ENCODE measurements at regions not wholly inside any gene's neighbourhood (a gene's known extent, or its start where the extent isn't known, plus 50 kb on each side); places are given as distances from the start of the nearest gene placed in this dataset.

- TF ChIP-seq ARNTL (CRISPR knock-in tag; IDR thresholded peaks at IDR 0.05; ENCODE audit: borderline replicate concordance, low read depth) (no peak), OSR1 (CRISPR knock-in tag; IDR thresholded peaks at IDR 0.05) (no peak), CSRNP3 (CRISPR knock-in tag; IDR thresholded peaks at IDR 0.05) (no peak), SNAI2 (CRISPR knock-in tag; IDR thresholded peaks at IDR 0.05) (no peak), CSDC2 (CRISPR knock-in tag; IDR thresholded peaks at IDR 0.05) (no peak), ZFP3 (CRISPR knock-in tag; IDR thresholded peaks at IDR 0.05) (no peak)
- TF ChIP-seq, protein P1, sequence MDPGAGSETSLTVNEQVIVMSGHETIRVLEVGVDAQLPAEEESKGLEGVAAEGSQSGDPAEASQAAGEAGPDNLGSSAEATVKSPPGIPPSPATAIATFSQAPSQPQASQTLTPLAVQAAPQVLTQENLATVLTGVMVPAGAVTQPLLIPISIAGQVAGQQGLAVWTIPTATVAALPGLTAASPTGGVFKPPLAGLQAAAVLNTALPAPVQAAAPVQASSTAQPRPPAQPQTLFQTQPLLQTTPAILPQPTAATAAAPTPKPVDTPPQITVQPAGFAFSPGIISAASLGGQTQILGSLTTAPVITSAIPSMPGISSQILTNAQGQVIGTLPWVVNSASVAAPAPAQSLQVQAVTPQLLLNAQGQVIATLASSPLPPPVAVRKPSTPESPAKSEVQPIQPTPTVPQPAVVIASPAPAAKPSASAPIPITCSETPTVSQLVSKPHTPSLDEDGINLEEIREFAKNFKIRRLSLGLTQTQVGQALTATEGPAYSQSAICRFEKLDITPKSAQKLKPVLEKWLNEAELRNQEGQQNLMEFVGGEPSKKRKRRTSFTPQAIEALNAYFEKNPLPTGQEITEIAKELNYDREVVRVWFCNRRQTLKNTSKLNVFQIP (CRISPR knock-in tag; IDR thresholded peaks at IDR 0.05; ENCODE audit: borderline replicate concordance, low read depth) = no peak
- TF ChIP-seq, protein P2, sequence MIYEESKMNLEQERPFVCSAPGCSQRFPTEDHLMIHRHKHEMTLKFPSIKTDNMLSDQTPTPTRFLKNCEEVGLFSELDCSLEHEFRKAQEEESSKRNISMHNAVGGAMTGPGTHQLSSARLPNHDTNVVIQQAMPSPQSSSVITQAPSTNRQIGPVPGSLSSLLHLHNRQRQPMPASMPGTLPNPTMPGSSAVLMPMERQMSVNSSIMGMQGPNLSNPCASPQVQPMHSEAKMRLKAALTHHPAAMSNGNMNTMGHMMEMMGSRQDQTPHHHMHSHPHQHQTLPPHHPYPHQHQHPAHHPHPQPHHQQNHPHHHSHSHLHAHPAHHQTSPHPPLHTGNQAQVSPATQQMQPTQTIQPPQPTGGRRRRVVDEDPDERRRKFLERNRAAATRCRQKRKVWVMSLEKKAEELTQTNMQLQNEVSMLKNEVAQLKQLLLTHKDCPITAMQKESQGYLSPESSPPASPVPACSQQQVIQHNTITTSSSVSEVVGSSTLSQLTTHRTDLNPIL (CRISPR knock-in tag; IDR thresholded peaks at IDR 0.05; ENCODE audit: low read depth) = no peak
These were observed 228.9 kb downstream of the ALDH8A1 start for GRCh38 chr6:134721060-134721405.

Measured in SK-N-SH treated with all-trans-retinoic acid at 6 μM for 48 hours (cell line).